AG09319 (cell line): ENCODE measurements at regions not wholly inside any gene's neighbourhood (a gene's known extent, or its start where the extent isn't known, plus 50 kb on each side); places are given as distances from the start of the nearest gene placed in this dataset.

ENCODE experiments used
- DNase-seq: peaks from one replicate; pipeline ENCODE4 v3.0.0-alpha.2; 2010; ENCODE audit warnings: low read depth; ENCODE audit errors: extremely low read depth
- TF ChIP-seq, protein P1 (sequence below): IDR thresholded peaks from 2 replicates; pipeline ENCODE4 v1.5.1; 2011; ENCODE audit warnings: low read depth, mild to moderate bottlenecking, inconsistent platforms, low read length, moderate library complexity

DNA sequence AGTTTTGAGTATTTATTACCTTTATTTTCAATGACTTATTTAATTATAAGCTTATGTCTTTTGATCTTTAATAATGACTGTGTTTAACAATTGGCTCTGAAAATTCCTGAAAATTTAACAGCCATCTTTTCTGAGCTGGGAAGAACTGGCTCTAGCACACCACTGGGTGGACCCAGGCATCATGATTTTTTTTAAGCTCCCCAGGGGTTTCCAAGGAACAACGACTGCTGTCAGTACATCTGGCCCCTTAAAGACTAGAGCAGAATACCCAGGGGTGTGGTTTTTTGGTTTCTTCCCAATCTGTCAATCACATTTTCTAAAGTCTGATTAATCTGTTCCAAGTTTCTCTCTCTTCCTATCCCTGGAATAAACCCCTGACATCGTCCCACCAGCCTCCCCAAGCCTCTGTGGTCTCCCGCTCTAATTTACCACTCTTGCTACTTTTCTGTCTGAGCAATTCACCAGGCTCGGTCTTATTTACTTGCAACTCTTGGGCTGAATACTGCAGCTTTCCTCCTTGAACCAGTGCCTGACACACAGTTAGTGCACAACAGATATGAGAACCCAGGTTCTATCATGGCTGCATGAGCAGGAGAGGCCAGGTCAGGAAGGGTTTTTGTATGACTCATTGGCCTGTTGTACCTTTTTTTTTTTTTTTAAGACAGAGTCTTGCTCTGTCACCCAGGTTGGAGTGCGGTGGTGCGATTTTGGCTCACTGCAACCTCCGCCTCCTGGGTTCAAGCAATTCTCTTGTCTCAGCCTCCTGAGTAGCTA, 321.9 kb downstream of the ZSWIM6 start:
- TF ChIP-seq, protein P1, sequence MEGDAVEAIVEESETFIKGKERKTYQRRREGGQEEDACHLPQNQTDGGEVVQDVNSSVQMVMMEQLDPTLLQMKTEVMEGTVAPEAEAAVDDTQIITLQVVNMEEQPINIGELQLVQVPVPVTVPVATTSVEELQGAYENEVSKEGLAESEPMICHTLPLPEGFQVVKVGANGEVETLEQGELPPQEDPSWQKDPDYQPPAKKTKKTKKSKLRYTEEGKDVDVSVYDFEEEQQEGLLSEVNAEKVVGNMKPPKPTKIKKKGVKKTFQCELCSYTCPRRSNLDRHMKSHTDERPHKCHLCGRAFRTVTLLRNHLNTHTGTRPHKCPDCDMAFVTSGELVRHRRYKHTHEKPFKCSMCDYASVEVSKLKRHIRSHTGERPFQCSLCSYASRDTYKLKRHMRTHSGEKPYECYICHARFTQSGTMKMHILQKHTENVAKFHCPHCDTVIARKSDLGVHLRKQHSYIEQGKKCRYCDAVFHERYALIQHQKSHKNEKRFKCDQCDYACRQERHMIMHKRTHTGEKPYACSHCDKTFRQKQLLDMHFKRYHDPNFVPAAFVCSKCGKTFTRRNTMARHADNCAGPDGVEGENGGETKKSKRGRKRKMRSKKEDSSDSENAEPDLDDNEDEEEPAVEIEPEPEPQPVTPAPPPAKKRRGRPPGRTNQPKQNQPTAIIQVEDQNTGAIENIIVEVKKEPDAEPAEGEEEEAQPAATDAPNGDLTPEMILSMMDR = no peak
- DNase-seq = no peak

DNA sequence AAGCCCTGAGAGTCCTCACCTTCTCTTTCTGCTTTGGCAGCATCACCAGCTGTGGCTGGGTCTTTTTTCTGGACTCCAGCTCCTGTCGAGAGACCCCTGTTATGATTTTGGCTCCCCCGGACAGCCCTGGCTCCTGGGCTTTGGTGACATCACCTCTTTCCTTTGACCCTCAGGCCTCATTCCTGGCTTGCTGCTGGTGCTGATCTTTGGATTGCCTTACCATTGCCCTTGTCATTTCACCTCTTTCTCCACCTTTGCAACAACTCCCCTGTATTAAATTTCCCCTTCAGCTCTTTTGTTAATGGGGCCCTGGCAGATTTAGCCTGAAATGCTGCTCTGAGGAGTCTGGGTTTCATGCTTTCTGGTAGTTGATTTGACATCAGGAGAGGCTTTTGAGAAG, 322.8 kb downstream of the ZSWIM6 start:
- DNase-seq = no peak
- TF ChIP-seq, protein P1 = no peak

DNA sequence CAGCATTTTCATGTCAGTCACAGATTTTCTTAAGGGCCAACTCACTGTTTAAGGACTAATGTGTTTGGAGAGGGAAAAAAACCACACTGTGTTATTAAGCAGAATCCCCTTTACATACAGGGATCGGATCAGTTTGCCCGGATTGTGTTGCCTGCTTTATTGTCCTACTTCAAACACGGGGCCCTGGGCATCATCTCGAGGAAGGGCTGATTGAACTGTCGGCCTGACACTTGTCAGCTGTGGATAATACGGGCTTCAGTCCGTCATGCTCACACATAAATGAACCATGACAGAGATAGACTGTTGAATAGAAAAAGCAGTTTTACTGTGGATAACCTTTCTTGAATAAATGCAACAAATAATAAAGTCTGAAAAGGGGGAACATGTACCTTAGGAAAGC, 325.0 kb downstream of the ZSWIM6 start:
- no peak for DNase-seq
- TF ChIP-seq, protein P1 = no peak

DNA sequence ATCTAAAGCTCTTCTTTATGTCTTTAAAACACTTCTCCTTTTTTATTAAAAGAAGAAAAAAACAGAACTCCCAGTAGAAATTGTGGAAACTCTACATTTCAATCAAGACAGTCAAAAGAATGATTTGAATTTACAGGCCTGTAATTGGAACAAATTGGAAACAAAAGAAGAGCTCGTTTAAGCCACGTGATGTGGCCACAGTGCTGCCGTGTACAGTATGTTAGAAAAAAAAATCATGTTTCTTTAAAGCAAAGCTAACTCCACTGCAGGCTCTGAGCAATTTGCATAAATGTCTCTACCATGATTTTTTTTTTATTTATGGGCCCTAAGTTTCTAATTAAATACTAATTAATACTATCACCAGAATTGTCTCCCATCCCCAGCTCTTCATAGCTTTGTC, 325.6 kb downstream of the ZSWIM6 start:
- TF ChIP-seq, protein P1 = no peak
- no peak for DNase-seq

DNA sequence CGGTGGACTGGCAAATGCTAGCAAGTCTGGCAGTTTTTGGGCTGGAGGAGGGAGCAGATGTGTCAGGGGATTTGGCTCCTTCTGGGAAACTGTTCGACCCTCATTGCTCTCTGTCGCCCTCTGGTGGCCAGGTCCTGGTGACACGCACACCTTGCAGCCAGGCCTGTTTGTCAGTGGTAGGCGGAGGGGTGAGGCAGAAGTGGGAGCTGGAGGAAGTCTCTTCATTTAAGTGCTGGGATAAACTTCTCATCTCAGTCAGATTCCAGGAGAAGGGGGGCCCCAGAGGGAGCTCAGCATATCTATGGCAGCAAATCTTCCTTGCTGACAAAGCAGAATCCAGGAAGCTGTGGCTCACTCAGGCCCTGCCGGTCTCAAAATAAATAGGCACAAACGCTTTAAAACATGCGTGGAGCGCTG, 326.5 kb downstream of the ZSWIM6 start:
- DNase-seq = peak; percentile 44
- TF ChIP-seq, protein P1 = peak; percentile 97

DNA sequence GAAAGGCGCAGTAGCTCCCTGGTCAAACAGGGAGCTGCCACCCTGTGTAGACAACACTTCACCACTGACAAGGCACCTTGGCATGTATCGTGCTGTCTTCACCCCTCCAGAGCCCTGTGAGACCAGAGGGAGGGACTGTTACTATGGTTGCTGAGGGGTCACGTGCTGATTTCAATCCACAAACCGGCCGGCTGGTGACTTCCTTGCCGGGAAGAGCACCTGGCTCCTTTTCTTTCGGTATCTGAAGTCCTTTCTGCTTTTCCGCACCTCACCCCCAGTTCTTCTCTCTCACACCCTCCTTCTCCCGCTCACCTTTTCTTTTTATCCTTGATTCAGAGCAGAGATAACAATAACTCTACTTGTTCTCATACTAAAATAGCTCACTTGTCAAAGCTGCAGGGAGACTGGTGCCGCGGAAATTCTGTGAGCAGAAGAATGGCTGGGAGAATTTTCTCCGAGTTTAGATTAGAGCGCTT, 327.2 kb downstream of the ZSWIM6 start:
- TF ChIP-seq, protein P1 = no peak
- DNase-seq = no peak

DNA sequence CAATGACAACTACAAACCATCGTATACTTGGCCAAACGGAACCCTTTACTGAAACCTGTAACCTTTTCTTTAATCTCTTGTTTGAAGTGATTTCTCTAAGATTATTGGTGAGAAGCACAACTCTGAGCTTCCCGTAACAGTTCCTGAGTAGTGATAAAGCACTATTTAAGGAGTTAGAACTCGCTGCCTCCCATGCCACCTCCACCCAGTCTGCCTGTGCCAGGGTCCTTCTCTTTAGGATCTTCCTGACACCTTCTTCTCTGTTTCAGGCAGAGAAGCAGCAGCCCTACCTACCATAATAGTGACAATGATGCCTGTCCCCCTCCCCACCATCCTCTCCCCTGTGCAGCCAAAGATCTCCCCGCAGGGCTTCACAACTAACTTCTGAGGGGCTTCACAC, 330.6 kb downstream of the ZSWIM6 start:
- TF ChIP-seq, protein P1 = no peak
- no peak for DNase-seq
